ENCODE measurements at regions not wholly inside any gene's neighbourhood (a gene's known extent, or its start where the extent isn't known, plus 50 kb on each side); places are given as distances from the start of the nearest gene placed in this dataset.

DNA sequence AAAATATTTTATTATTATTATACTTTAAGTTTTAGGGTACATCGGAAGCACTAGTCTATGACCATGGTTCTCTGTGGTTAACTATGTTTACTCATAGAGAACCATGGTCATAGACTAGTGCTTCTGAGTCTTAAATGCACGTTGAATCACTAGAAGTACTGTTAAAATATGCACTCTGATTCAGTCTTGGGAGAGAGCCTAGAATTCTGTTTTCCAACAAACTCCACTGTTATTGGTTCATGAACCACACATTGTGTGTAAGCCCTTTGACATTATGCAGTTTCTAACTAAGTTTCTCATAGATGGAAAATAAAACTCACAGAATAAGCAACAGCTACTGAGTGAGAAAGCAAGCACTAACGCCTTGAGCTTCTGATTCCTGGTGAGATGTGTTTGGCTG lies 1120.6 kb downstream of the SORCS1 start:
- TF ChIP-seq POLR2A (IDR thresholded peaks at IDR 0.05) (no peak), POLR2AphosphoS5 (IDR thresholded peaks at IDR 0.05) (no peak)
